Thoracic aorta (tissue), 2 donors: ENCODE measurements at regions not wholly inside any gene's neighbourhood (a gene's known extent, or its start where the extent isn't known, plus 50 kb on each side); places are given as distances from the start of the nearest gene placed in this dataset.
A peak's percentile ranks its signal among the peaks of the same experiment; 100 is the strongest.

Experiments
- ATAC-seq: fragments of 150-250 bp; one replicate; pipeline ENCODE4 v1.8.0; 2017; ENCODE audit warnings: low read depth; ENCODE audit not compliant: insufficient number of reproducible peaks, low FRiP score
- DNase-seq: peaks from one replicate; pipeline ENCODE4 v3.0.0-alpha.2; 2020; ENCODE audit warnings: low spot score
- H3K27ac ChIP-seq, 2 donors: fragments of 200-600 bp; sonication (generic); 1 replicate in 1 of 2; 2 replicates in 1 of 2; pipeline ENCODE4 v1.5.1; 2016; ENCODE audit warnings: mild to moderate bottlenecking in 2 of 2, moderate library complexity in 2 of 2
- H3K27me3 ChIP-seq: fragments of 200-600 bp; sonication (generic); replicated peaks from 2 replicates; pipeline ENCODE4 v1.6.0; 2016; ENCODE audit warnings: mild to moderate bottlenecking; ENCODE audit not compliant: insufficient read depth
- H3K36me3 ChIP-seq: fragments of 200-600 bp; sonication (generic); one replicate; pipeline ENCODE4 v1.5.1; 2016
- H3K4me1 ChIP-seq, 2 donors: fragments of 200-600 bp; sonication (generic); 1 replicate in 1 of 2; 2 replicates in 1 of 2; pipeline versions ENCODE4 v1.5.1 to v1.6.0; 2016; ENCODE audit warnings: low read depth in 2 of 2, mild to moderate bottlenecking in 1 of 2; ENCODE audit not compliant: control insufficient read depth in 1 of 2
- H3K4me3 ChIP-seq: fragments of 200-600 bp; sonication (generic); 2 replicates; pipeline ENCODE4 v1.5.1; 2016; ENCODE audit warnings: mild to moderate bottlenecking
- H3K9me3 ChIP-seq: fragments of 200-600 bp; sonication (generic); 2 replicates; pipeline ENCODE4 v1.5.1; 2016
- TF ChIP-seq, protein P1 (sequence below): fragments of 200-600 bp; sonication (generic); IDR thresholded peaks from one replicate; pipeline ENCODE4 v1.5.1; 2019; ENCODE audit warnings: antibody characterized with exemption

DNA sequence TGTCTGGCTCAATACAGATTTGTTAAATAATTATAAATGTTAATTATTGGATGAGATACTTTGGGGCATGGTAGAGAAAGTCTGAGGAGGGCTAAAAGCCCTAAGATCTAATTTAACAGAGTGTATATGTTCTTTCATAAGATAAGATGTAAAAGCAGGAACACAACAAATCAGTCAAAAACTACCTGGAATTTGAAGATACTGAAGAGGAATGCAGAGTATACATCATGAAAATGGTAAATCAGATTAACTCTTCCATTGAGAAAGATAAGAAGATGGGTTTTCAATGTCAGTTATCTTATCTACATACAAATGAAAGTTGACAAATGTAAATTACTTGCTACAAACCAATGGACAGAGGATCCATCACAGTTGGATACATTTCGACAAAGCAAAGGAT lies 107.3 kb upstream of the NFIB start:
- no peak overlapping the region for H3K4me3 ChIP-seq
- DNase-seq (no peak), ATAC-seq (no peak)
- H3K36me3 ChIP-seq, result no peaks in the 10 kb centered on the region
- H3K27me3 ChIP-seq, result no peaks in the 10 kb centered on the region
- TF ChIP-seq, protein P1, sequence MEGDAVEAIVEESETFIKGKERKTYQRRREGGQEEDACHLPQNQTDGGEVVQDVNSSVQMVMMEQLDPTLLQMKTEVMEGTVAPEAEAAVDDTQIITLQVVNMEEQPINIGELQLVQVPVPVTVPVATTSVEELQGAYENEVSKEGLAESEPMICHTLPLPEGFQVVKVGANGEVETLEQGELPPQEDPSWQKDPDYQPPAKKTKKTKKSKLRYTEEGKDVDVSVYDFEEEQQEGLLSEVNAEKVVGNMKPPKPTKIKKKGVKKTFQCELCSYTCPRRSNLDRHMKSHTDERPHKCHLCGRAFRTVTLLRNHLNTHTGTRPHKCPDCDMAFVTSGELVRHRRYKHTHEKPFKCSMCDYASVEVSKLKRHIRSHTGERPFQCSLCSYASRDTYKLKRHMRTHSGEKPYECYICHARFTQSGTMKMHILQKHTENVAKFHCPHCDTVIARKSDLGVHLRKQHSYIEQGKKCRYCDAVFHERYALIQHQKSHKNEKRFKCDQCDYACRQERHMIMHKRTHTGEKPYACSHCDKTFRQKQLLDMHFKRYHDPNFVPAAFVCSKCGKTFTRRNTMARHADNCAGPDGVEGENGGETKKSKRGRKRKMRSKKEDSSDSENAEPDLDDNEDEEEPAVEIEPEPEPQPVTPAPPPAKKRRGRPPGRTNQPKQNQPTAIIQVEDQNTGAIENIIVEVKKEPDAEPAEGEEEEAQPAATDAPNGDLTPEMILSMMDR, result no peak
- H3K27ac ChIP-seq, result no peak overlapping the region
- no peaks in the 10 kb centered on the region for H3K4me1 ChIP-seq
- H3K9me3 ChIP-seq, result no peaks in the 10 kb centered on the region

DNA sequence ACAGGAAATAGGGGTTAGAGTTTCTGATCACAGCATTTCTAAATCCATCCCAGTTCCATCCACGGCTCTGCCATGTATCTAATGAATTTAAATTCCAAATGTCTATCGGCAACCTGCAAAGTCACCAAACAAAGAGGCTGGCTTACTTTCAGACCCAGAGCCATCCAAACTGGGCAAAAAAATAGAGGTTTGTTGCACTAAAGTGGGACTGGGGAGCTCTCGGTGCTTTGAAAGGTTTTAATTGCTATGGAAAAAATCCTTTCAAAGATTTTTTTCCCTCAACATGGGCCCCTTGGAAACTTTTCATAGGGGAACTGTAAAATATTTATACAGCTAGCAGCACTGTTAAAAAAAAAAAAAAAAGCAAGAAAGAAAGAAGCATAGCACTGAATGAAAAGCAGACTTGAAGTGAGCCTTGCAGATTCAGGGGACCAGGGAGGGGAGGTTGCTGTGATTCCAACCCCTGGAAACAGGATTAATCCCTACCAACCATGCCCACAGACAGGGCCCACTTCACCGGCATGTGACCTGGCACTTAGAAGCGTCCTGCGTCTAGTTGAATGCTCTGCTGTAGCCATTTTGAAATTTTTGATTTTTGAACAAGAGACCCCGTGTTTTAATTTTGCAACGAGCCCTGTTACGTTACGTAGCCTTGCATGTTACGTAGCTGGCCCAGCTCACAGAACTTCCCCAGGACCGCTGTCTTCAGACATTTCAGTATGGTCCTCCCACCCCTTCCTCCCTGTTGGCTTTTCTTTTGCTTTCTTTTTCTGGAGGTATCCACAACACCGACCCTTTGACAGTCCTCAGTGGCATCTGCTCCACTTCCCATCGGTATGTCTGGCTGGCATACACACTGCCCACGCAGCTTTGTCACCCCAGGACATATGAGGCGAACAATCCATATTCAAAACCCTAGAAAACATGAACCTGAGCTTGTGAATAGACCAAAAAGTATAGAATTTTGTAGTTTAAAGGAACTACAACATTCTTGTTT lies 105.3 kb upstream of the NFIB start:
- DNase-seq (no peak), ATAC-seq (no peak)
- TF ChIP-seq, protein P1, result no peak
- H3K27ac ChIP-seq, result no peak overlapping the region
- H3K9me3 ChIP-seq, result no peaks in the 10 kb centered on the region
- H3K36me3 ChIP-seq, result no peaks in the 10 kb centered on the region
- no peaks in the 10 kb centered on the region for H3K27me3 ChIP-seq
- peak overlapping the region; percentile 53 for H3K4me3 ChIP-seq
- no peaks in the 10 kb centered on the region for H3K4me1 ChIP-seq

DNA sequence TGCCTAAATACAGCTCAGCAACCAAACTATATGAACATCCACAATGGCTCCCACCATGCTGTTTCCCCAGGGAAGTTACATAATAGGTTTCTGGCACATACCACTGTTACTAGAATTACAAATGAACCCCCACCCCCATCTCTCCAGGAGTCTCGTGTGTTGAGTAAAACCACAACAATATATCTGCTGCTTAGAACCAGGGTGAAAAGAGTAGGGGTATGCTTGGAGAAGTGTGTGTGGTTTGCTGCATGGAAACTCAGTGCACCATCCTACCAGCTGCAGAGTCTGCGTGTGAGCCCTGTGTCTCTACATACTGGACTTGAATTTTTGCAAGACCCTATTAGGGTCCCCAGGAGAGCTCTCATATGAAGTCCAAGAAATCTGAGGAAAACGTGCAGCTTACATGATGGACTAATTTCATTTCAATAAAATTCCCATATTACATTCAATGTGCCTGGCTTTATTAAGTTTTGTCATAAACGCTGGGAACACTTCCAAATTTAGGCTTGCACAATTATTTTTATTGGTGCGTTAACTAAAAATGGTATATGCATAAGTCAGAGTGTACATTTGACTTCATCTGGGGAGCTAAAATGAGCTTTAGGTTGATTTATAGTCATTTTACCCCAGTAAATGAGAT lies 104.5 kb upstream of the NFIB start:
- no peaks in the 10 kb centered on the region for H3K4me1 ChIP-seq
- no peaks in the 10 kb centered on the region for H3K9me3 ChIP-seq
- ATAC-seq (no peak), DNase-seq (no peak)
- H3K36me3 ChIP-seq, result no peaks in the 10 kb centered on the region
- no peak overlapping the region for H3K4me3 ChIP-seq
- no peaks in the 10 kb centered on the region for H3K27me3 ChIP-seq
- TF ChIP-seq, protein P1, result no peak
- no peak overlapping the region for H3K27ac ChIP-seq

DNA sequence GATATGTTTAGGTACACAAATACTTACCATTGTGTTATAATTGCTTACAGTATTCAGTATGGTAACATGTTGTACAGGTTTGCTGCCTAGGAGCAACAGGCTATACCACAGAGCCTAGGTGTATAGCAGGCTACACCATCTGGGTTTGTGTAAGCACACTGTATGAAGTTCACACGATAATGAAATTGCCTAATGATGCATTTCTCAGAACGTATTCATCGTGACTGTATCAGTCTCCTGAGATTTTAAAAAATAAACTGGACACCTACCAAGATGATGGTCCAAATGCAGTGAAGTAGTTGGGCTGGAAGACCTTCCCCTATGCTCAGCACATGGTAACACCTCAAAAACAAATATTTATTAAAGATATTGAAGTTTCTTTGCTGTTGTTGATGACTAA lies 103.3 kb upstream of the NFIB start:
- Histone ChIP-seq H3K4me3 (no peak overlapping the region), H3K27me3 (no peaks in the 10 kb centered on the region), H3K27ac (no peak overlapping the region), H3K9me3 (no peaks in the 10 kb centered on the region), H3K4me1 (no peaks in the 10 kb centered on the region), H3K36me3 (no peaks in the 10 kb centered on the region)
- TF ChIP-seq, protein P1, result no peak
- DNase-seq (no peak), ATAC-seq (no peak)

DNA sequence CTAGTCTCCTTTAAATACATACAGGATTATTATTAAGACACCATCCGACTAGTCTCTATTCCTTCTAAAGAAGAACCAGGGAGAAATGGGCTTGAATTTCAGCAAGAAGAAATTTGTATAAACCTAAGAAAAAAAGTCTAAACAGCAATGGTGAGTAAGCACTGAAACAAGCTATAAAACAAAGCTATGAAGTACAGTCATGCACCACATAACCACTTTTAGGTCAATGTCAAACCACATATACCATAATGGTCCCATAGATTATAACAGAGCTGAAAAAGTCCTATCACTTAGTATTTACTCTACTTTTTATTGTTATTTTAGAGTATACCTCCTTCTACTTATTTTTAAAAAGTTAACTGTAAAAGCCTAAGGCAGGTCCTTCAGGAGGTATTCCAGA lies 102.0 kb upstream of the NFIB start:
- H3K9me3 ChIP-seq, result no peaks in the 10 kb centered on the region
- H3K4me3 ChIP-seq, result no peak overlapping the region
- H3K27ac ChIP-seq, result no peak overlapping the region
- TF ChIP-seq, protein P1, result no peak
- no peaks in the 10 kb centered on the region for H3K4me1 ChIP-seq
- H3K27me3 ChIP-seq, result no peaks in the 10 kb centered on the region
- ATAC-seq, result no peak
- no peaks in the 10 kb centered on the region for H3K36me3 ChIP-seq
- no peak for DNase-seq
